ENCODE measurements at regions not wholly inside any gene's neighbourhood (a gene's known extent, or its start where the extent isn't known, plus 50 kb on each side); places are given as distances from the start of the nearest gene placed in this dataset.
"Not testable (repeated sequence)": the region's sequence is repeated elsewhere in the genome, so short reads cannot be mapped to it uniquely, and the experiment has no call there.

DNA sequence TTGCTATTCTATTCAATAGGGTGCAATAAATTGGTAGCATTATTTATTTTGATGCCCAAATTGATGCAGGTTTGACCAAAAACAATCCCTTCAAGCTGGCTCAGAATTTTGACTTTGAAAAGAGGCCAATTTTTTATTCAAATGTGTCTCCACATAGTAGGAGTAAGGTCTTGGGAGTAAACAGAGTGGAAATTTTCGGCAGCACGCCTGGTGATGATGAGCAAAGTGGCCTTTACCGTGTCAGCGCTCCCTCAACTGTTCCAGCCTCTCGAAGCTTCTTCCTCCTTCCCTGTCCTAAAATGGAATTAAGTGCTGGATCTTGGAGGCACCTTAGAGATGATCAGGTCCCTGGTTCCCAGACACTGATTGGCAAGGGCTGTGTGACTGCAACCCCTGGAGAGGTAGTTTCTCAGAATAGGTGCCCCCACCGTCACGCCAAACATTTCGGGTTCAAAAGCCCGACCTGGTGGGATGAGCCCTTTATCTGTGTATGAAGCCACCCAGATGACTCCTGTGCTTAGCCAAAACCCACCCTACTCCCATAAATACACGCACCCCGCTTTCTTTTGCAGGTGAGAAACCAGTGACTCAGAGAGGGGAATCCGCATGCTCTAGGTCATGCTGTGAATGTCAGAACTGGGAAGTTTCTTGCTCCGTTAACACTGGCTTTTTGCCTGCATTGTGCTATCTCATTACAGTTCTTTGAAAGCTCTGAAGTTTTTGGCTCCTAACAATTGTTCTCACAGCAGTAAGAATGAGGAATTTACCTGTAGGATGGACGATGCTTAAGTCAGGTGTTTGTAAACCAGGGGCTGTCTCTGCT, 89.1 kb downstream of the CRYGS start:
- no peak for DNase-seq (ENCODE audit: extremely low read depth, low read depth)
- no peak for TF ChIP-seq CTCF (IDR thresholded peaks at IDR 0.05; ENCODE audit: low read depth, low read length)

- no peak for TF ChIP-seq CTCF (IDR thresholded peaks at IDR 0.05; ENCODE audit: low read depth, low read length)
- no peak for DNase-seq (ENCODE audit: extremely low read depth, low read depth)
Measured at GRCh38 chr3:186453531-186453930, 90.6 kb downstream of the CRYGS start.

- no peak for TF ChIP-seq CTCF (IDR thresholded peaks at IDR 0.05; ENCODE audit: low read depth, low read length)
- DNase-seq (ENCODE audit: extremely low read depth, low read depth): peak; percentile 11
Measured at GRCh38 chr3:186452517-186452916, 90.5 kb upstream of the DGKG start.

- no peak for DNase-seq (ENCODE audit: extremely low read depth, low read depth)
- no peak for TF ChIP-seq CTCF (IDR thresholded peaks at IDR 0.05; ENCODE audit: low read depth, low read length)
Measured at GRCh38 chr3:186451371-186451770, 89.3 kb upstream of the DGKG start.

DNA sequence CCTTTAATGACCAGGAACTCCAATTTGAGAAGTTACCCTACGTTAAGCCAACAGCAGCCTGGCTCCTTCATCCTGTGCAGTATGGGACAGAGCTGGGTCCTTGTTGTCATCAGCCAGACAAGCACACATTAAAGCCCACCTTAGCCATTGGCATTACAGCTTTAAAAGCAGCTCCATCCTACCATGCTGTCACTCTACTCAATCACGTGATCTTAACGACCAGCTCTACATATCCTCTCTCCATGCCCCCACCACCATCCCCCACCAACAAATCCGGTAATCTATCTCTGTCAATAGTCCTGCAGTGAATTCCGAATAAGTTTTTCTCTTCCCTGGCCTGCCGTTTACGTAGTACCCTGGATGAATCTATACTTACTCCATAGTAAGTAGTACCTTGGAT, 82.9 kb upstream of the DGKG start:
- DNase-seq (ENCODE audit: extremely low read depth, low read depth): no peak
- TF ChIP-seq CTCF (IDR thresholded peaks at IDR 0.05; ENCODE audit: low read depth, low read length): no peak

- DNase-seq (ENCODE audit: extremely low read depth, low read depth): no peak
Measured at GRCh38 chr3:186444288-186444687, 82.3 kb upstream of the DGKG start.

GRCh38 chr3:186442979-186443378, 80.9 kb upstream of the DGKG start:
- not testable (repeated sequence) for DNase-seq (ENCODE audit: extremely low read depth, low read depth)

More at GRCh38 chr3:186444288-186444687, 82.3 kb upstream of the DGKG start:
- TF ChIP-seq CTCF (IDR thresholded peaks at IDR 0.05; ENCODE audit: low read depth, low read length): no peak

DNA sequence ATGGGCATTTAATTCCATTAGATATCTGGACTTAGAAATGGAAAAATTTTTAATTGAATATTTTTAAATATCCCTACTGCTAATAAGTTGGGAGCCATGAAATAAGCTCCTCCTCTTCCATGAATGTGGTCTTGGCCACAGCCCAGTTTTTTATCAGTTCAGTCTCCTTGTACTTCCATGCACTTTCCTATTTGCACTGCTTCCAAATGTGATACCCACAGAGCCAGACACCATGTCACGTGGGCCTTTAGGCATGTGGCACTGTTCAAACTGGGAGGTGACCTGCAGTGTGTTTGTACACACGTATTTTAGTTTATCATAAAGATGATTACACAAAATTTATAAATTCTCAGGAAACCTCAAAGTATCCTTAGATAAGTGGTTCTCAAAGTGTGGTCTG, 80.1 kb upstream of the DGKG start:
- DNase-seq (ENCODE audit: extremely low read depth, low read depth): no peak
- TF ChIP-seq CTCF (IDR thresholded peaks at IDR 0.05; ENCODE audit: low read depth, low read length): no peak

All from AG09319 (cell line).